IMR-90 (cell line): ENCODE measurements at regions not wholly inside any gene's neighbourhood (a gene's known extent, or its start where the extent isn't known, plus 50 kb on each side); places are given as distances from the start of the nearest gene placed in this dataset.

Experiments used
- ATAC-seq: fragments of 200-7000 bp; cut with Tn5 transposase; 2 replicates; pipeline ENCODE4 v1.9.1; 2020; ENCODE audit warnings: low read depth, mild to moderate bottlenecking, moderate library complexity
- BruUV-seq: library from RNA; stranded (reverse); fragments of 400-500 nt; replicated peaks from 2 replicates; lab custom pipeline; 2021; lab: Mats Ljungman, UMichigan
- CTCF ChIA-PET: fragments of 300-600 bp; formaldehyde crosslinking; extraction: SDS; loops from one replicate; lab custom pipeline; 2021; ENCODE audit warnings: antibody characterized with exemption; lab: Yijun Ruan, JAX
- POLR2A ChIA-PET: fragments of 300-600 bp; sonication (Branson Sonifier 250); formaldehyde crosslinking; loops from one replicate; lab custom pipeline; 2022; ENCODE audit warnings: antibody characterized with exemption; ENCODE audit not compliant: unreplicated experiment; lab: Charles Lee
- DNase-seq: peaks from one replicate; pipeline ENCODE4 v3.0.0; 2013
- H2AFZ ChIP-seq: replicated peaks from 2 replicates; pipeline ENCODE3; 2013; ENCODE audit warnings: low read length, mild to moderate bottlenecking; ENCODE audit not compliant: poor library complexity
- H2AK5ac ChIP-seq: 2 replicates; pipeline ENCODE4 v1.6.1; 2013; ENCODE audit warnings: low read depth, low read length, inconsistent platforms
- H2AK9ac ChIP-seq: replicated peaks from 2 replicates; pipeline ENCODE3; 2013; ENCODE audit warnings: mild to moderate bottlenecking, low read depth, low read length, moderate library complexity; ENCODE audit not compliant: poor library complexity
- H2BK120ac ChIP-seq: 2 replicates; pipeline ENCODE4 v1.6.1; 2013; ENCODE audit warnings: low read depth, low read length, inconsistent platforms
- H2BK15ac ChIP-seq: 3 replicates; pipeline ENCODE4 v1.6.1; 2013; ENCODE audit warnings: low read depth, low read length, inconsistent platforms
- H2BK20ac ChIP-seq: 2 replicates; pipeline ENCODE4 v1.6.1; 2013; ENCODE audit warnings: low read depth, mild to moderate bottlenecking, inconsistent platforms, low read length, moderate library complexity
- H2BK5ac ChIP-seq: 2 replicates; pipeline ENCODE4 v1.6.1; 2013; ENCODE audit warnings: mild to moderate bottlenecking, low read depth, low read length, inconsistent platforms; ENCODE audit not compliant: poor library complexity, severe bottlenecking
- H3K14ac ChIP-seq: replicated peaks from 2 replicates; pipeline ENCODE4 v1.6.1; 2013; ENCODE audit warnings: low read depth, low read length, inconsistent platforms
- H3K18ac ChIP-seq: 2 replicates; pipeline ENCODE4 v1.6.1; 2013; ENCODE audit warnings: low read depth, low read length, control low read depth
- H3K23ac ChIP-seq: 2 replicates; pipeline ENCODE4 v1.6.1; 2013; ENCODE audit warnings: low read depth, low read length, inconsistent platforms
- H3K27ac ChIP-seq: 2 replicates; pipeline ENCODE4 v1.5.1; 2013; ENCODE audit warnings: mild to moderate bottlenecking, control low read depth, low read length; ENCODE audit not compliant: insufficient read depth
- H3K27me3 ChIP-seq: 2 replicates; pipeline ENCODE4 v1.6.1; 2013; ENCODE audit warnings: low read length; ENCODE audit not compliant: control insufficient read depth, insufficient read depth
- H3K36me3 ChIP-seq: 2 replicates; pipeline ENCODE4 v1.6.1; 2013; ENCODE audit warnings: low read length, mixed read lengths; ENCODE audit not compliant: control insufficient read depth, insufficient read depth
- H3K4ac ChIP-seq: 2 replicates; pipeline ENCODE4 v1.6.1; 2013; ENCODE audit warnings: low read depth, low read length, inconsistent platforms
- H3K4me1 ChIP-seq: 2 replicates; pipeline ENCODE4 v1.6.1; 2013; ENCODE audit warnings: low read length, mixed read lengths; ENCODE audit not compliant: control insufficient read depth, insufficient read depth
- H3K4me2 ChIP-seq: 2 replicates; pipeline ENCODE4 v1.6.1; 2013; ENCODE audit warnings: low read depth, mild to moderate bottlenecking, control low read depth, low read length, moderate library complexity
- H3K4me3 ChIP-seq: 2 replicates; pipeline ENCODE4 v1.5.1; 2013; ENCODE audit warnings: low read depth, mild to moderate bottlenecking, control low read depth, low read length, moderate library complexity; ENCODE audit not compliant: insufficient read depth
- H3K56ac ChIP-seq: 2 replicates; pipeline ENCODE4 v1.6.1; 2013; ENCODE audit warnings: low read length, inconsistent platforms; ENCODE audit not compliant: insufficient read depth; ENCODE audit errors: extremely low read depth
- H3K79me1 ChIP-seq, 2 experiments: 2 replicates each; pipeline ENCODE4 v1.6.1; 2013; ENCODE audit warnings: low read length in 2 of 2, inconsistent platforms in 1 of 2, low read depth in 1 of 2
- H3K9ac ChIP-seq: 2 replicates; pipeline ENCODE4 v1.6.1; 2013; ENCODE audit warnings: low read depth, low read length, control low read depth
- H3K9me1 ChIP-seq: 2 replicates; pipeline ENCODE4 v1.6.1; 2013; ENCODE audit warnings: low read length, inconsistent platforms; ENCODE audit not compliant: insufficient read depth
- H3K9me3 ChIP-seq: 2 replicates; pipeline ENCODE4 v1.6.1; 2013; ENCODE audit warnings: low read length; ENCODE audit not compliant: control insufficient read depth, insufficient read depth
- H4K20me1 ChIP-seq: 2 replicates; pipeline ENCODE4 v1.6.1; 2013; ENCODE audit warnings: low read length, inconsistent platforms; ENCODE audit not compliant: insufficient read depth
- H4K5ac ChIP-seq: 2 replicates; pipeline ENCODE4 v1.6.1; 2013; ENCODE audit warnings: mild to moderate bottlenecking, low read depth, low read length, control low read depth
- H4K8ac ChIP-seq, 2 experiments: 2 replicates each; pipeline ENCODE4 v1.6.1; 2013; ENCODE audit warnings: low read depth in 2 of 2, low read length in 2 of 2, control low read depth in 1 of 2, inconsistent platforms in 1 of 2
- H4K91ac ChIP-seq: 2 replicates; pipeline ENCODE4 v1.6.1; 2013; ENCODE audit warnings: low read depth, low read length, inconsistent platforms; ENCODE audit not compliant: insufficient read depth
- BHLHE40 ChIP-seq: fragments of 150-350 bp; IDR thresholded peaks from 2 replicates; pipeline ENCODE4 v1.6.1; 2016; ENCODE audit warnings: mild to moderate bottlenecking, low read depth, low read length
- CEBPB ChIP-seq: IDR thresholded peaks from 2 replicates; pipeline ENCODE4 v1.6.1; 2012; ENCODE audit warnings: low read depth, low read length, improper control_type of control experiment
- CHD1 ChIP-seq: IDR thresholded peaks from 2 replicates; pipeline ENCODE4 v1.6.1; 2012; ENCODE audit warnings: low read depth, low read length, improper control_type of control experiment
- ELK1 ChIP-seq: fragments of 150-350 bp; IDR thresholded peaks from 2 replicates; pipeline ENCODE4 v1.6.1; 2016; ENCODE audit warnings: low read depth, mild to moderate bottlenecking, low read length, moderate library complexity, borderline replicate concordance
- FOS ChIP-seq: fragments of 150-350 bp; IDR thresholded peaks from 2 replicates; pipeline ENCODE4 v1.6.1; 2016; ENCODE audit warnings: low read depth, low read length
- MAFK ChIP-seq: IDR thresholded peaks from 2 replicates; pipeline ENCODE4 v1.6.1; 2012; ENCODE audit warnings: low read depth, low read length, improper control_type of control experiment
- MAZ ChIP-seq: IDR thresholded peaks from 2 replicates; pipeline ENCODE4 v1.6.1; 2012; ENCODE audit warnings: low read depth, mild to moderate bottlenecking, low read length, improper control_type of control experiment, moderate library complexity, borderline replicate concordance
- MXI1 ChIP-seq: IDR thresholded peaks from 2 replicates; pipeline ENCODE4 v1.6.1; 2012; ENCODE audit warnings: low read depth, mild to moderate bottlenecking, low read length, moderate library complexity, borderline replicate concordance
- NFE2L2 ChIP-seq: fragments of 150-350 bp; IDR thresholded peaks from 2 replicates; pipeline ENCODE4 v1.6.1; 2016; ENCODE audit warnings: low read depth, mild to moderate bottlenecking, low read length
- POLR2A ChIP-seq: IDR thresholded peaks from 2 replicates; pipeline ENCODE4 v1.6.1; 2012; ENCODE audit warnings: mild to moderate bottlenecking, low read depth, low read length
- RAD21 ChIP-seq: IDR thresholded peaks from 2 replicates; pipeline ENCODE4 v1.6.1; 2012; ENCODE audit warnings: low read length, improper control_type of control experiment
- RCOR1 ChIP-seq: IDR thresholded peaks from 2 replicates; pipeline ENCODE4 v1.6.1; 2012; ENCODE audit warnings: mild to moderate bottlenecking, low read length, improper control_type of control experiment; ENCODE audit not compliant: insufficient replicate concordance
- RFX5 ChIP-seq: IDR thresholded peaks from 2 replicates; pipeline ENCODE4 v1.8.0; 2012; ENCODE audit warnings: low read depth, mild to moderate bottlenecking, low read length, moderate library complexity
- SMC3 ChIP-seq: fragments of 150-350 bp; IDR thresholded peaks from 2 replicates; pipeline ENCODE4 v1.6.1; 2016; ENCODE audit warnings: low read depth, mild to moderate bottlenecking, antibody characterized with exemption, low read length, moderate library complexity
- USF2 ChIP-seq: fragments of 150-350 bp; IDR thresholded peaks from 2 replicates; pipeline ENCODE4 v1.6.1; 2017; ENCODE audit warnings: mild to moderate bottlenecking, antibody characterized with exemption, low read length, low read depth
- WGBS, 2 experiments: methylation state at CpG; one replicate each; pipeline versions ENCODE4 v1.1.5 to v1.1.7; 2013; ENCODE audit warnings: missing lambda C conversion rate in 2 of 2; ENCODE audit not compliant: insufficient read length in 1 of 2; ENCODE audit errors: extremely low coverage in 2 of 2; 5-methylcytosine and 5-hydroxymethylcytosine counted together
- dilution Hi-C: fragments of 300-500 bp; cut with HindIII; formaldehyde crosslinking; loops from one replicate; pipeline ENCODE4 v1.14.3; 2018; ENCODE audit warnings: low sequenced_read_pairs; ENCODE audit not compliant: unreplicated experiment
- in situ Hi-C: fragments of 300-500 bp; cut with MboI; formaldehyde crosslinking; loops from 3 replicates; pipeline ENCODE4 v1.14.3; 2019; ENCODE audit warnings: low sequenced_read_pairs, inconsistent platforms, mixed read lengths
- intact Hi-C: fragments of 100-400 bp; cut with micrococcal nuclease; formaldehyde crosslinking; loops from 2 replicates; pipeline ENCODE4 v1.10.0; 2022
- TF ChIP-seq, protein P1 (sequence below): conservative IDR thresholded peaks from 2 replicates; pipeline ENCODE4 v1.5.1; 2012; ENCODE audit warnings: mild to moderate bottlenecking, low read depth, low read length, improper control_type of control experiment

DNA sequence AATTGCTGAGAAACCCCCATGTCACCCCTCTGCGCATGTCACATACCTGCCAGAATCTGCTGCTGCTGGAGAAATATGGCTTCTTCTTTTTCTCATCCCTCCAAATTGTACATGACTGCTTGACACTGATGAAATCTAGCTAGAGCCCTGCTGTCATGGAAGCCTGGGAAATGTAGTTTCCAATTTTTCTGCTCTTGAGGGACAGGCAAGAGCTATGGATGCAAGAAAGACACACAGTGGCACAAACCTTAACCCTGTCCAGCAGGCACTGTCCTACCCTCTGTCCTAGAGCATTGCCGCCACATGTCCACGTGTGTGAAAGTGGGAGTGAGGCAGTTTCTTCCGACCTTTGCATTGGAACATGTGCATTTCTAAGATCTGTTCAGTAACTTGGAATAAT, 255.5 kb upstream of the SEMA6A start:
- Histone ChIP-seq H2BK5ac (no peak overlapping the region), H3K56ac (no peak overlapping the region), H3K4me2 (no peak overlapping the region), H3K9me3 (peaks cover 7% of the 10 kb centered on the region; the same call in 1 of the 2 replicates), H4K8ac (no peak overlapping the region), H3K9me1 (no peaks in the 10 kb centered on the region), H3K36me3 (no peaks in the 10 kb centered on the region), H2AK9ac (no peak overlapping the region), H2BK120ac (no peak overlapping the region), H4K5ac (no peak overlapping the region), H4K91ac (no peak overlapping the region), H3K9ac (no peak overlapping the region), H4K20me1 (no peaks in the 10 kb centered on the region), H2BK20ac (no peak overlapping the region), H2AK5ac (no peak overlapping the region), H3K4ac (no peak overlapping the region), H3K27me3 (no peaks in the 10 kb centered on the region), H3K4me1 (no peaks in the 10 kb centered on the region), H3K79me1 (no peaks in the 10 kb centered on the region), H2BK15ac (no peak overlapping the region), H3K14ac (no peak overlapping the region), H2AFZ (no peak overlapping the region), H3K4me3 (no peak overlapping the region), H3K18ac (no peak overlapping the region), H3K27ac (no peak overlapping the region), H3K23ac (no peak overlapping the region)
- dilution Hi-C loops = no loop called here
- BruUV-seq = no TSS peak
- in situ Hi-C loops = no loop called here
- ChIA-PET CTCF (no interaction called here), POLR2A (no interaction called here)
- ATAC-seq (no peak), DNase-seq (no peak)
- no CpG with 5 or more reads among the region's 4 CpGs for WGBS, 2 experiments
- intact Hi-C loops = no loop called here
- TF ChIP-seq FOS (no peak), POLR2A (no peak), CHD1 (no peak), MAZ (no peak), RFX5 (no peak), MXI1 (no peak), MAFK (no peak), SMC3 (no peak), RAD21 (no peak), CEBPB (no peak), USF2 (no peak), RCOR1 (no peak), BHLHE40 (no peak), ELK1 (no peak), NFE2L2 (no peak)
- TF ChIP-seq, protein P1, sequence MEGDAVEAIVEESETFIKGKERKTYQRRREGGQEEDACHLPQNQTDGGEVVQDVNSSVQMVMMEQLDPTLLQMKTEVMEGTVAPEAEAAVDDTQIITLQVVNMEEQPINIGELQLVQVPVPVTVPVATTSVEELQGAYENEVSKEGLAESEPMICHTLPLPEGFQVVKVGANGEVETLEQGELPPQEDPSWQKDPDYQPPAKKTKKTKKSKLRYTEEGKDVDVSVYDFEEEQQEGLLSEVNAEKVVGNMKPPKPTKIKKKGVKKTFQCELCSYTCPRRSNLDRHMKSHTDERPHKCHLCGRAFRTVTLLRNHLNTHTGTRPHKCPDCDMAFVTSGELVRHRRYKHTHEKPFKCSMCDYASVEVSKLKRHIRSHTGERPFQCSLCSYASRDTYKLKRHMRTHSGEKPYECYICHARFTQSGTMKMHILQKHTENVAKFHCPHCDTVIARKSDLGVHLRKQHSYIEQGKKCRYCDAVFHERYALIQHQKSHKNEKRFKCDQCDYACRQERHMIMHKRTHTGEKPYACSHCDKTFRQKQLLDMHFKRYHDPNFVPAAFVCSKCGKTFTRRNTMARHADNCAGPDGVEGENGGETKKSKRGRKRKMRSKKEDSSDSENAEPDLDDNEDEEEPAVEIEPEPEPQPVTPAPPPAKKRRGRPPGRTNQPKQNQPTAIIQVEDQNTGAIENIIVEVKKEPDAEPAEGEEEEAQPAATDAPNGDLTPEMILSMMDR = no peak
